PFSK-1 (cell line): ENCODE measurements at regions not wholly inside any gene's neighbourhood (a gene's known extent, or its start where the extent isn't known, plus 50 kb on each side); places are given as distances from the start of the nearest gene placed in this dataset.

Experiments
- FOXP2 ChIP-seq: optimal IDR thresholded peaks from 2 replicates; pipeline ENCODE3; 2011; ENCODE audit warnings: borderline replicate concordance, control low read depth, inconsistent platforms; ENCODE audit not compliant: insufficient read depth; ENCODE audit errors: extremely low read length, extremely low read depth
- POLR2AphosphoS5 ChIP-seq: IDR thresholded peaks from 2 replicates; pipeline ENCODE4 v1.6.1; 2012; ENCODE audit warnings: low read depth, mild to moderate bottlenecking, control low read depth, low read length, moderate library complexity
- SIN3A ChIP-seq: IDR thresholded peaks from 2 replicates; pipeline ENCODE4 v1.6.1; 2012; ENCODE audit warnings: mild to moderate bottlenecking, low read length, moderate library complexity, borderline replicate concordance; ENCODE audit not compliant: insufficient read depth
- TAF1 ChIP-seq: IDR thresholded peaks from 2 replicates; pipeline ENCODE4 v1.6.1; 2012; ENCODE audit warnings: low read length, control low read depth, borderline replicate concordance; ENCODE audit not compliant: insufficient read depth
- TF ChIP-seq, protein P1 (sequence below), 2 experiments: IDR thresholded peaks; 2 replicates each; pipeline versions ENCODE4 v1.6.1 to v1.8.0; 2011 to 2012; ENCODE audit warnings: low read depth in 2 of 2, low read length in 2 of 2, control low read depth in 1 of 2, inconsistent platforms in 1 of 2, mild to moderate bottlenecking in 1 of 2, moderate library complexity in 1 of 2; ENCODE audit not compliant: insufficient read depth in 1 of 2

DNA sequence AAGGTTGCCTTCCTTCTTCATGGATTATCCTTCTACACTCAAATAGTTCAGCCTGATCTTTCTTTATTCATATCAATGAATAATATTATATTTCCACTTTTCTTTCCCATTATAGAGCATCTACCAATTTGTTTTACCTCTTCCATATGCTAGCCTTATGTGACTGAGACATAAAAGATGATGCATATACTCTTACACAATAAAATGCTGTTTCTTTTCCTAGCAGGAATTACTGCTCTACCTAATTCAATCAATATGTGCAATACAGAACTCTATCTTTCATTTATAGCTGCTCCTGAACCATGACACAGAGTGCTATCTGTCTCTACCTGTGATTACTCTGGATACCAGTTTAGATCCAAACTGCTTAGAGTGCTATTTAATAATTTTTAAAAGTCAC is 2334.0 kb downstream of the PCDH7 start:
- TF ChIP-seq POLR2AphosphoS5 (no peak), TAF1 (no peak), SIN3A (no peak), FOXP2 (no peak)
- TF ChIP-seq, protein P1, sequence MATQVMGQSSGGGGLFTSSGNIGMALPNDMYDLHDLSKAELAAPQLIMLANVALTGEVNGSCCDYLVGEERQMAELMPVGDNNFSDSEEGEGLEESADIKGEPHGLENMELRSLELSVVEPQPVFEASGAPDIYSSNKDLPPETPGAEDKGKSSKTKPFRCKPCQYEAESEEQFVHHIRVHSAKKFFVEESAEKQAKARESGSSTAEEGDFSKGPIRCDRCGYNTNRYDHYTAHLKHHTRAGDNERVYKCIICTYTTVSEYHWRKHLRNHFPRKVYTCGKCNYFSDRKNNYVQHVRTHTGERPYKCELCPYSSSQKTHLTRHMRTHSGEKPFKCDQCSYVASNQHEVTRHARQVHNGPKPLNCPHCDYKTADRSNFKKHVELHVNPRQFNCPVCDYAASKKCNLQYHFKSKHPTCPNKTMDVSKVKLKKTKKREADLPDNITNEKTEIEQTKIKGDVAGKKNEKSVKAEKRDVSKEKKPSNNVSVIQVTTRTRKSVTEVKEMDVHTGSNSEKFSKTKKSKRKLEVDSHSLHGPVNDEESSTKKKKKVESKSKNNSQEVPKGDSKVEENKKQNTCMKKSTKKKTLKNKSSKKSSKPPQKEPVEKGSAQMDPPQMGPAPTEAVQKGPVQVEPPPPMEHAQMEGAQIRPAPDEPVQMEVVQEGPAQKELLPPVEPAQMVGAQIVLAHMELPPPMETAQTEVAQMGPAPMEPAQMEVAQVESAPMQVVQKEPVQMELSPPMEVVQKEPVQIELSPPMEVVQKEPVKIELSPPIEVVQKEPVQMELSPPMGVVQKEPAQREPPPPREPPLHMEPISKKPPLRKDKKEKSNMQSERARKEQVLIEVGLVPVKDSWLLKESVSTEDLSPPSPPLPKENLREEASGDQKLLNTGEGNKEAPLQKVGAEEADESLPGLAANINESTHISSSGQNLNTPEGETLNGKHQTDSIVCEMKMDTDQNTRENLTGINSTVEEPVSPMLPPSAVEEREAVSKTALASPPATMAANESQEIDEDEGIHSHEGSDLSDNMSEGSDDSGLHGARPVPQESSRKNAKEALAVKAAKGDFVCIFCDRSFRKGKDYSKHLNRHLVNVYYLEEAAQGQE (IDR thresholded peaks at IDR 0.05; ENCODE audit: insufficient read depth in 1 of 2, low read depth in 2 of 2, low read length in 2 of 2): no peak

DNA sequence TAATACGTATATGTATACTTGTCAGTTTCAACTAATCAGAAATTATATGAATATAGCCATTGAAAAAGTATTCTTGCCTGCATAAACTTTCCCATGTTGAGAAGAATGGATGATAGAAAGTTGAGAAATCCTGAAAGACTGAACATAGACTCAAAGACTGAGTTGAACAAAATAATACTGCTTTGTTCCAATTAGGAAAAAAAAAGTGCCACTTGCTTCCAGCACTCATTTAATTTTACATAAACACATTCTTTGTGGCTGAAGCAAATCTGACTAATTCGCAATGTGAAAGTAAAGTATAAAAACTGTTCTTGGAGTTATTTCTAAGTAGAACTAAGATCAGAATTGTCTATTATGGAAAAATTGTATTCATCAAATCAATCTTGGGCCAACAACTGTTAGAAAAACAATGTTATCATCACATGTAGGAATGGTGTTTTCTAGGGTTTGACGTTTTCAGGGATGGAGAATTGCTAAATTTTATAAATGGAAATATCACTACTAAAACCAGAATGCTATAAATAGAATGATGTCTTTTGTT is 2334.6 kb downstream of the PCDH7 start:
- TF ChIP-seq, protein P1 (IDR thresholded peaks at IDR 0.05; ENCODE audit: insufficient read depth in 1 of 2, low read depth in 2 of 2, low read length in 2 of 2): no peak
- TF ChIP-seq FOXP2 (no peak), TAF1 (no peak), POLR2AphosphoS5 (no peak), SIN3A (no peak)

DNA sequence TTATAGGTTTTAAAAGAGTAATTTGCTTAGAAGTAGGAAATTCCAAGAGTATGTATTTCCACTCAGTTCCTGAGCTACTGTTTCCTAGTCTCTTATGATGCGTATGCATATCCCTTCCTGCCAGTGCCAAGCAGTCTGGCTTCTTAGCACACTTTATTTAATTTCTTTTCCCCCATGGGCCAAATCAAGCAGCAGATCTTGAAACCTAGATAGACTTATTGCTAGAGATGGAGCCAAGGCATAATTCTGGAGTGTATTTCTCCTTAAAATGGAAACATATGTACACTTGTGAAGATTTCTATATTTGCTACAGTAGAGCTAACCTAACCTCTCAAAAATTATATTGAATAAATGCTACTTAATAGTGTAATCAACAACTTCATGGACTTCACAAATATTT is 2337.6 kb downstream of the PCDH7 start:
- TF ChIP-seq SIN3A: no peak

DNA sequence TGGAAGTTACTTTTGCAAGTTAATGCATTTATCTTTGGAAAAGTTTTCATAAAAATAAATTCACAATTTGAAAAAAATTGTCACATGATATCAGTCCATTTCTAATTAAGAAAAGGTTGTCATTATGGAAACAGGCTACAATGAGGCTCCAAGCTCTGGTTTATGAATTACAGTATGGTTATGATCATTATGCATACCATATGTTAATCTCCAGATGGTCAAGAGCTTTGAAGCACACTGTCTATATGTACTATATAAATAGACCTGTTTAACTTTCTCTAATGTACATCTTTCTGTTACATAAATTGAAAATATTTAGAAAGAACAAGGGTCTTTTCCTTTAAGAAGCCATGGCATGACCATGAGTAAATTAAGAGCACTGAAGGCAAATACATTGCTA is 2338.8 kb downstream of the PCDH7 start:
- TF ChIP-seq, protein P1 (IDR thresholded peaks at IDR 0.05; ENCODE audit: insufficient read depth in 1 of 2, low read depth in 2 of 2, low read length in 2 of 2): no peak
- TF ChIP-seq POLR2AphosphoS5: no peak
- TF ChIP-seq FOXP2: no peak
- no peak for TF ChIP-seq SIN3A
- no peak for TF ChIP-seq TAF1

DNA sequence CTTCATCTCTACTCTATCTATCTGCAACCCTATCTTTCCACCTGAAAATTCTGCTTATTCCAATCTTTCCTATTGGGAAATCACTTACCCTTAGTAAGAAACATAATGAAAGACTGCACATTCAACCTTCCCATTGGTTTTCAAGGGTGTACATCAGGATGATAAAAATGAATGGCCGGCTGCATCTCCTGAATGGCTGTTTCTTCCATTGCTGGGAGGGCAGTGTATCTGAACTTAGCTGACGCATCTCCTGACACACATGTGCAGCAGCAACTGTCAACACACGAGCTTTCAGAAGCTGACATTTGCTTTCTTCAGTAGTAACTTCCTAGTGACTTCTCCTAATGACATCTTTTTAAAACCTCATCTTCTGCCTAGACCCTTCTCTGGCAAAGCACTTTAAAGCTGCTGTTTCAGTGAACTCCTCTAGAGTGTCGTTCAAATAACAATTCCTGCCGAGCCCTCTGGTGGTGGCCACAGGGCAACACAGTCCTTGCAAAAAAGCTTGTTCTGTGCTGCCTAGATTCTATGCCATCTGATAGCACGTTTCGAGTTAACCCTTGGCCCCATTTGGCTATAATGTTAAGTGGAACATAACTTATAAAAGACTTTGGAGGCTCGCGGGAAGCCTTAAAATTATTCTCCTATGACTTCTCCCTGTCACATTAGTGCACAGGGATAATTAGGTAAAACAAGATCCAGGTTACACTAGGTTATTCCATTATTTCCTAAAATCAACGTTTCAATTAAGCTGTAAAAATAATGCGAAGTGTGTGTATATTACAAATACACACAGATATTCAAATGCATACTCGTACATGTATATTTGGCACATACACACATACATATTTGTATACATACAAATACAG is 2340.7 kb downstream of the PCDH7 start:
- TF ChIP-seq TAF1: no peak
- TF ChIP-seq FOXP2: no peak
- TF ChIP-seq POLR2AphosphoS5: no peak
- no peak for TF ChIP-seq SIN3A
- TF ChIP-seq, protein P1 (IDR thresholded peaks at IDR 0.05; ENCODE audit: insufficient read depth in 1 of 2, low read depth in 2 of 2, low read length in 2 of 2): no peak
